HG03175 (cell line): ENCODE measurements at regions not wholly inside any gene's neighbourhood (a gene's known extent, or its start where the extent isn't known, plus 50 kb on each side); places are given as distances from the start of the nearest gene placed in this dataset.

Source experiments
- ATAC-seq: cut with Tn5 transposase; IDR thresholded peaks from one replicate; pipeline ENCODE4 v1.9.1; 2021; ENCODE audit warnings: mild to moderate bottlenecking, moderate library complexity; ENCODE audit not compliant: unreplicated experiment

DNA sequence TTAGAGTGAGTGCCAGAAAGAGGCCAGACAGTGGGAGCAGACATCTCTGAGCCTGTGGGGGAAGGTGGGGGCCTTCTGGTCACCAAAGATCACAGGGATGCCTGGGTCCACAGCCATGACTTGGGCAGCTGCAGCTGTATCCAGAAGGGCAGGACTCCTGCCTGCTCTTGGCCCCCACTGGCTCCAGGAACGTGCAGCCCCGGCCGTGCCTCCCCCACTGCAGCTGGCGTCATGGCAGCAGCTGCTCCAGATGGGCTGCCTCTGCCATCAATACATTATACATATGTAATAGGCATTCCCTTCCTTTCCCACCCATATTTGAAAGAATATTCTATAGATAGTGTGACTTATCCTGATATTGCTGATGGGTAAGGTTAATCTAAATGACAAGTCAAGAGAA, 195.5 kb upstream of the SNX19 start:
- no peak for ATAC-seq

DNA sequence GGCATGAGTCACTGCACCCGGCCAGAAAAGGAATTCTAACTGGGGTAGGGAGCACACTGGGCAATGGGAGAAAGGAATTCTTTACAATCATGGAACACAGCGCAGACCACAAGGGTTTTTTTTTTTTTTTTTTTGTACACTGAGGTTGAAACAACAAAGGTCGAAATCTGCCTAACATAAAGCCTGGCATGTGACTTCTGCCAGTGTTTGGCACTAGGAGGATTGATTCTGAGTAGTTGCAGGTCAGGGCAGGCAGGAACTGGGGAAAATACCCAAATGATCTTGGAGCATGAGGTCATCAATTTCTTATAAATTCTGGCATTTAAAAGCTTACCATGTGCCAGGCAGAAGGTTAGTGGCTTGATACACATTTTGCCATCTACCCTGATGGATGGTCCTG, 202.0 kb upstream of the SNX19 start:
- ATAC-seq = no peak

DNA sequence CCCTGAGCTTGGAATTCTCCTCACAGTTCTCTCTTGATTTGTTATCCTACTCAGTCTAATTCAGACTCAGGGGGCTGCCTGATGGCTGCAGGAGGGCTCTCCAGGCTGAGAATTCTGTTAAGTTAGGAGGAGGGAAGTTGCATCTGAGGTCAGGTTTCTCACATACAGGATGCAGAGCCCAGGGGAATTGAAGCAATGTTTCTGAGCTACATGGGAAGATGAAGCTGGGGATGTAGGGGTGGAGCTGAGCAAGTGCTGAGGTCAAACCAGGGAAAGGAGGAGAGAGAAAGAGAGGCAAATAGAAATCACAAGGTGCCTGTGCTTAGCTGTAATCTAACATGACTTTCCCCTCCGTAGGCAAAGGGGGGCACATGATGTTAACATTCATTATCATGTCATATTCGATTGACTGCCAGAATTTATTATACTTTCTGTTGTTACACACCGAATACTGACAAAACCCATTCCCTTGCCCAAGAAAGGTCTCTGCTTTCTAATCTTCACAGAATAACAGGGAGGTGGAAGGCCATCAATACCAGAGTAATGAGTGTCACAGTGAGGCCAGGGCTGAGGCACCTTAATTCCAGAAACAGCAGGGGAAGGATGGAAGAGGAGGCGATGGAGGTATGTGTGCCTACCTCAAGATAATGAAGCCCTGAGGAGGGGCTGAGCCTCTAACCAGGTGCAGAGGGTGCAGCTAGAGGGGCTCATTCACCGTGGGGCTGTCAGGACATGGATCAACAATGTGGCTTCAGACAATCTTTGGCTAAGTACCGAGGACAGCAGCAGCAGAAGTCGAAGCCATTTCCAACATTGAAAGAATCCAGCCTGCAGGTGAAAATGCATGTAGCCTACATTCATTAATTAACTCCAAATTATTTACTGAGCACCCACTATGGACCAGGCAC, 205.4 kb upstream of the SNX19 start:
- no peak for ATAC-seq

DNA sequence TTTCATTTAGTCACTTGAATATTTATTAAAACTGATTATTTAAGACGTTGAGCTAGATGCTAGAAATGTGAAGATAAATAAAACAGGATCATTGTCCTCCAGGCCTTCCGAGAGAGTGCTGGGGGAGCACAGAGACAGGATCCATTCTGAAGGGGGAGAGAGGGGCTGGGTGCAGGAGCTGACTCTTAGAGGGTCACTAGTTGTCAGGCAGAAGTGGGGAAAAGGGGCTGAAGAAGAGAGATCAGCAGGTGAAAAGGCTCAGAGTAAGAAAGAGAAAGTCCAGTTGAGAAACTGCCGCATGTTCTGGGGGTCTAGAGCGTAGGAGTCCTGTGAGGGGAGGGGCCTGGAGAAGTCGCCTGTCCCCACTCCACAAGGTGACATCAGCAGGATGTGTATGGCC, 206.2 kb upstream of the SNX19 start:
- no peak for ATAC-seq

DNA sequence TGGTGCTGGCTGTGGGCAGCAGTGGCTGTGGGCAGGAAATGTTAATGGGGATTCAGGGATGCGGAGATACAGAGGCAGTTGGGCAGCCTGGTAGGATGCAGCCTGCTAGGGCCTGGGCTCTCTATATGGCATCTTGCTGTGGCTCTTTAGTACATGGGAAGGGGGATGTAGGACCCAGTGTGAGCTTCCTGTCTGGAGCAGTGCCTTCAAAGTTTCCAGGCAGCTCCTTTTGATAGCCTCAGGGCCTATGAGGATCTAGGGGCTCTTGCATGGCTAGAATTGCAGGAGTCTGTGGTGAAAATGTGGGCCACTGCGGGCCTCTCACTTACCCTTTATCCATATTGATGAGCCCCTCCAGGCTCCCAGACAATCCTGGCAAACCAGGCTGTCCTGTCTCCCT, 213.2 kb upstream of the SNX19 start:
- ATAC-seq = no peak

DNA sequence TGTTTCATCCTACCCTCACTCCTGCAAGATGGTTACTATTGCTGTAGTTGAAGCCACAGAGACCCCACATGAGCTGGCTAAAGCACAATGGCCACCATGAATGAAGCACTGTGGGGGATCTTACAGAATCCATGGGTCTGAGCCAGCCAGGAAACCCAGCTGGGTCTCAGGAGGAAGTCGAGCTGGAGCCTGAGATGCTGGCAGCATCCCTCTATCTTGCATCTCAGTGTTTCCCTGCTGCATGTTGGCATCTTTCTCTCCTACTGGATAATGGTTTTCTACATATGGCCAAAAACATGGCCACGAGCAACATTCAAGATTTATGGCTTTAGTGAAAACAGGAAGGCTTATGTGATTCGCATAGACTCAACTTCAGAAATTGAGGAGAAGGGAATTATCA, 219.3 kb upstream of the SNX19 start:
- no peak for ATAC-seq

DNA sequence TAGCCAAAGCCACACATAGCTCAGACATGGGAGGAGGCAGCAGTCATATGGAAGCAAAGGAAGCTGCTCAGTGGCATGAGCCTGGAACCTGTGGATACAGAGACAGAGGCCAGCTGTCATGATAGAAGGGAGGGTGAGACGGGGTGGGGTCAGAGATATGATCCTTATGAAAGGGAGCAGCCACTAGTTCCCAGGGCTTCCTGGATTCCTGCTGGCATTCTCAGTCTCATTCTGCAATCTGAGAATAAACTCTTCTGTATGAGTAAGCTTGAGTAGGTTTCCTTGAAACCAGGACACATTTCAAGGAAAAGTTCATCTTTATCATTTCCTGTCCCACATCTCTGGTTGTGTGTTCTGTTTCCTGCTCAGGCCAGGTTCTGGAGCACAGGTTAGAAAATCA, 220.2 kb upstream of the SNX19 start:
- ATAC-seq = no peak

DNA sequence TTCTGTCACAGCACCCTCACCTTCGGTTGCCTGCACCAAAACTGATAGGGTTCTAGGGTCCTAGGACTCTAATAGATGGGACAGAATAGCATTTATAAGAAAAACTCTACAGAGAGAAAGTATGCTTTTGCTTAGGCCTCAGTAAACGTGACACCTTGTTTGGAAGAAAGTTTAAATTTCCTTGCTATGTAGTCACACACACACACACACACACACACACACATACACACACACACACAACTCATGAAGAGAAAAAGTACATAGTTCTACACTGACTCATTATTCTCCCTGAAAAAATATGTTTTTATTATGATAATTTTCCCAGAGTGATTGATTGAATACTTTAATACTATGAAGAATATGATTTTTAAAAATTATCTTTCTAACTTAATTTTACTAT, 220.8 kb upstream of the SNX19 start:
- no peak for ATAC-seq

DNA sequence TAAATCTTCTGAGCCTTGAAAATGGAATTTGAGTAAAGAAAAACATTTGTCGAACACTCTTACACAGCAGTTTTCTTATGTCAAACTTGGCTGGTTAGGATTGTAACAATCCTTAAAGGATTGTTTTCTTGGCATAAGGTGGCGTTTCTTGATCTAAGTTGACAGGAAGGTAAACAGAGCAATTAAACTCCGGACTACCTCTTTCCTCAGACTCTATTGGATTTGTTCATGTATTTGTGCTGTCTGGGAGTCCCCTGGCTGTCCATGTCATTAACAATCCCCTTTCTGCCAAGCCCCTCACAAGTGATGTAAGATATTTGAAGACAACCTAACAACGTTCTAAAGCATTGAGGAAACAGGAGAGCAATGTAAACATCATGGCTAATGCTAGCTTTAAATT, 222.5 kb upstream of the SNX19 start:
- no peak for ATAC-seq

DNA sequence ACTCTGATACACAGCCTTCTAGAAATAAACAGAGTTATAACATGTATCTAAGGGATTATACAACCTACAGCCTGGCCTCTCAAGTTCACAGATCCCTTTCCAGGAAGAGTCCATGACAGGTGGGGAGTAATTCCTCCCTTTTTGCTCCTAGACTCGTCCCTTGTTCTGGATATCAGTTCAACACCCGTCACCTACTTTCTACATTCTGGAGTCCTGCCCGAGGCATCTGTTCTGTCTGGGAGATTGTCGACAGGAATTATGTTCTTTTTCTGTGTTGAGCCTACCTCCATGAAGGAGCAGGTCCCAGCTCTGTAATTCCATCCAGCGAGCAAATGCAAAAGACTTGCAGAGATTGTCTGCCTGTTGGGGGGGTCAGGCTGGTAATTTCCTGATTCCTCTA, 224.6 kb upstream of the NTM start:
- ATAC-seq = no peak

DNA sequence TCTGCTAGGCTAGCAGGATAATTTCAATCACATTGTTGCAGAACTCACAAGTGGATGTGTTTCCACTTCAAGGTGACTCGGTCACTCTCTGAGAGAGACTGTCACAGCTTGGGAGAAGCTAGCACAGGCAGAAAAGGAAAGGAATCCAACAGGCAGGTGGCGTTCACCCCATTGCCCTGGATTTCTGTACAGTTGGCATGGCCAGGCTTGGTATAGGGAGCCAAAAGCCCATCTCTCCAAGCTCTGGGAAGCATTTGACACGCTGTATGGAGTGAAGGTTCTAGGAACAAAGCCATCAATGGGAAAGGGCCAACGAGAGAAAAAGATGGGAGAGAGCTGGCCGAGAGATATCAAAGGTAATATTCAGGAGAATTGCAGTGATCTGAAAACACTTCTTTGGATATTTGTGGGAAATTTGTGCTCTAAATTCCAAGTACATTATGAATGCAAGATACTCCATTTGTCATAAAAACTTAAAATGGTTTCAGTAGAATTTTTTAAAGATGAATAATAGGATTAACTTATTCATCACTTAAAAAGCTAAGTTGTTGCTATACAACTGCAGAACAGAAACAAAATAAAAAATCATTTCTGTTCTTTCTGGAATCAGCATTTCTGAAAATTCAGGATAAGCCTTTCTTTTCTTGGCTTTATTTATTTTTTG, 223.5 kb upstream of the NTM start:
- no peak for ATAC-seq

DNA sequence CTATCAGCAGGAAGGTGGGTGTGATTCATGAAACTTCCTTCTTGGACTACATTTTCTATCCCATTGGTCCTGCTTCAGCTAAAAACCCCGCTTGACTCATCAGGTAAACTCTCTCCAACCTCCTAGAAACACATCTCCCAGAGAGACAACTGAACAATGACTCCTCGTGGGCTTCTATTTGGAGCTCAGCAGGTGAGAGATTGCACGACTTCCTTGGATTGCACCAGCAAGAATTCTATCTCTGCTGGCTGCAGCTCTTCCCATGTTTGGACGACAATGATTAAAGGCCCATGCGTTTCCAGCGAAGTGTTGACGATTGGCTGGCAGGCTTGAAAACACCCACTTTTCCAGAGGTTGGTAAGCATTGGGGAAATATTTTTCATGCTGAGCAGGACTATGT, 216.1 kb upstream of the NTM start:
- ATAC-seq = no peak

DNA sequence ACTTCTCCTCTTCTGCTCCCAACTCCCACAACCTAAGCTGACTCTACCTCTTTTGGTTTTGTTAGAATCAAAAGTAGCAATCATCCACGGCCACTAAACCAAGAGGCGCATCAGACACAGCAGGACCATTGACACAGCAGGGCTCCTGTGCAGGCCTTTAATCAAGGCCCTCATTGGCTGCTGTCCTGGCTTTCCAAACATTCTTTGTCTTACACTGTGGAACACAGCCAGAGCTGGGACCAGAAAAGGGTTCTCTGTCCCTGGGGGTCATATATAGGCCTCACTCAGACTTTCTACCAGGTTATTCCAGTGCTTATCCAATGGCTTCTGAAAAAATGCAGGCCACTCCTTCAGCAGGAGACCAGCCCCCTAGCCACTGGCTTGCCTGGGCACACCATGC, 212.7 kb upstream of the NTM start:
- ATAC-seq = no peak

DNA sequence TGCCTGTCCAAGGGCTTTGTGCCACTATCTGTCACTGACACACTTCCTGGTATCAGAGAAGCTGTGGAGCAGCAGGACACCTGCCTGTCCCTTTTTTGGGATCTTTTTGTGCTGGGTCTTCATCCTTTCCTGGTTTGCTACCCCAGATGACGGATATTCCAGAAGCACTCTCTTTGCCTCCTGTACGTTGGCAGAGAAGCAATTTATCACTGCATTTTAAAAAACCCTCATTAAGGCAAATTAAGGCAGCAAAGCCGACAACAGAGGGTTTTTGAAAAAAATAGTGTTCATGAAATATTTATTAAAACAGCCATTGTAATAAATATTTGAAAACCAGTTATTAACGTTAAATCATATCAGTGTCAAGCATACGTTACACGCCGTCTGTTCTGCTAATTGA, 209.6 kb upstream of the NTM start:
- ATAC-seq = no peak

DNA sequence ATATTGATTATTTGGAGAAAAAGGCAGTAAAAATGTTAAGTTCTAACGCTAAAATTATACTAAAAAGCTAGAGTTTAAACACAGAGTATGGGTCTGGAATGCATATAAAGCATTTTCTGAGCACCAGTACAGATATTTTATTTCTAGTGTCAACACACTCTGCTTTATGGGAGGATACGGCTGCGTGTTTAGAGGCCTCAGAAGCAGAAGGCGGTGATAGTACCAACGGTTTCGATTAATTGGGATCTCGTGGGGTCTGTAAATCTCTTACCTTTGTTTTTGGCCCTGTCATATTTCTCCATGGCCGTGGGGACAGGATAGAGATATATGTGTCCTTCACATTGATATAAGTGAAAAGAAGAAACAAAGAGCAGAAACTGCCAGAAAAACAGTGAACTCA, 206.8 kb upstream of the NTM start:
- no peak for ATAC-seq

DNA sequence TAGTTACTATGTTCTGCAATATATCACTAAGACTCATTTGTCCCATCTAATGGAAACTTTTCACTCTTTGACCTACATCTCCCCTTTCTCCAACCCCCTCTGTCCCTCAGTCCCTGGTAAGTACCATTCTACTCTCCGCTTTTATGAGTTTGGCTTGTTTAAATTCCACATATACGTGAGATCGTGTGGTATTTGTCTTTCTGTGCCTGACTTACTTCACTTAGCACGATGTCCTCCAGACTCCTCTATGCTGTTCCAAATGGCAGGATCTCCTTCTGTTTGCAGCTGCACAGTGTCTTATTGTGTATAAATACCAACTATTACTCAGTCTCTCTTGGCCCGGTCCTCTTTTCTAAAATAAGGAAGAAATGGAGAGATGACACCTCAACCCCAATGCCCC, 205.4 kb upstream of the NTM start:
- ATAC-seq = no peak

DNA sequence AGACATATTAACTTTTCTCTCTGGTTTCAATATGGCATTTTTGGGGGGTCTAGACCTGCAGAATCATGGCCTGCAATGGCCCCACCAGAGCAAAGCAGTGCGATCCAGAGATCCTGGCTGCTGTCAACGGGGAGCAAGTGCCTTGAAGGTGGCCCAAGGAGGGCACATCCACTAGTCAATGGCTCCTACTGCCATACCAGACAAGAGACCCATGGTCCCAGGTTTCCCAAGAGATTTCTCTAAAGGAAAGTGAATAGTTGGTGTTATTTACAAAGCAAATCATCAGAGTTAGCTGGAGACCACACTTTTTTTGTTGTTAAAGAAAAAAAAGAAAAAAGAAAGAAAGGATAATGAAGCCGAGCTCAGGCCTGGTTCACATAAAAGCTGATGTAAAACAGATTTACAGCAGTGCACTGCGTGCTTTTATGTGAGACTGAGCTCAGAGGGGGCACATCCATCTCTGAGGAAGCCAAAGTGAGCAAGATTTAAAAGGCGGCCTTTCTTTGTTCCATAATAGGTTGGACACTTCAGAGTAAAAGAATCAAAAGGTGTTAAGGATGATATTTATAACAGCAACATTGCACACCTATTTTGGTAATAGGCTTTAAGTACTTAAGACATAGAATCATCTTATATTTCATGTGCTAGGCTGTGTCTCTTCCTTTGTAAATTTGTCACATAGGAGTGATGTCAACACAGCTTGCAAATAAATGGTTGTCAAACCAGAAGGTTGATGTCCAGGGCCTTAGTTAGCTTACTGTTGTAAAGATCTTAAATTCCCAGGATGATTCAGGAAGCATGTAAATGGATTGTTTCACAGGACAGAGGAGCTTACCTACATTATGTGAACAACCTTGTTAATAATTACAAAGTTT, 201.3 kb upstream of the NTM start:
- no peak for ATAC-seq

DNA sequence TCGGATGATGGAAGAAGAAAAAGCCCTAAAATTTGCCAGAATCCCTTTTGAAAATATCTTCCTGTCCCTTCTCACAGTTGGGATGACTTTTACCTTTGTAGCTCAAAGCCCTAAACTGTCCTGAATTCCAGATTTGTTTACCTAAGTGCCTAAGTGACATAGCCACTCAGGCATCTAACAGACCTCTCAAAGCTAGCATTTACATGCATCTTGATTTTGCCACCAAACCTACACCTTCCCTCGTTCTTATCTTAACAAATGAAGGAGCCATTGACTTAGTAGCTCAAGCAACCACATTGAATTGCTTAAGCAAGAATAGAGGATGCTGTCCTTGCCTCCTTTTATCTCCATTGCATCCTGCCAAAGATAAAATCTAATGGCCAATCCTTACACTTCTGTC, 198.4 kb upstream of the NTM start:
- ATAC-seq = no peak

DNA sequence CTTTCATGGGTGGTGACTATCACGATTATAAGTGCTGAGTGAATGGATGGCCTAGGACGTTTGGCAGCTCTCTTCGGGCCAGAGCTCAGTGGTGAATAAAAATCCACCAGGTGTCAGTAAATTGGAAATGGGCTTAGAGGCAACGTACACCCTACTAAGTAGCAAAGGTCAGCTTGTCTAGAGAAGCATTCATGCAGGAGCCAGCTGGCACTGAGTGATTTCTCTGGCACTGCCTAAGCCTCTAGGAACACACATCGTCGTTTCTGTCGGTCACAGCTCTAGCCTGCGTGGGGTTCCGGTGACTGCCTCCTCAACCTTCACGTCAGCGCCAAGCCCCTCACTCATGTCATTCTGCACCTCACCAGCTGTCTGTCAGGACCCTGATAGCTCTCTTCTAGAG, 192.4 kb upstream of the NTM start:
- no peak for ATAC-seq

DNA sequence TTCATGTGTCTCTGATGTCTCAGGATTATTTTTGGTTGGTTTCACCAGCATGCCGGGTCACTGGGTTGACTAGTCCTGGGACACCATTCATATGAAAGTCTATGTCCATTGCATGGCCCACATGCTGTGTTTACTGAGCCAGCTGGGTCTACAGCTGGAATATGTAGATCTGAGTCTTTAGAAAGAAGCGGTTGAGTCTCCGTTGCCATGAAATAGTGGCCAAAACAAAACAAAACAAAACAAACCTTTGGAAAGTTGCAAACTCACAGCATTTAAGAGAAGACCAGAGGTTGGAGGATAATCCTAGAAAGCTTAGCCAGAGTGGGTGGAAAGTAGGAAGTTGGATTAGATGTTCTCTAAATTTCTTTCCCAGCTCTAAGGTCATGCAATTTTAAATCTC, 191.8 kb upstream of the NTM start:
- ATAC-seq = no peak

DNA sequence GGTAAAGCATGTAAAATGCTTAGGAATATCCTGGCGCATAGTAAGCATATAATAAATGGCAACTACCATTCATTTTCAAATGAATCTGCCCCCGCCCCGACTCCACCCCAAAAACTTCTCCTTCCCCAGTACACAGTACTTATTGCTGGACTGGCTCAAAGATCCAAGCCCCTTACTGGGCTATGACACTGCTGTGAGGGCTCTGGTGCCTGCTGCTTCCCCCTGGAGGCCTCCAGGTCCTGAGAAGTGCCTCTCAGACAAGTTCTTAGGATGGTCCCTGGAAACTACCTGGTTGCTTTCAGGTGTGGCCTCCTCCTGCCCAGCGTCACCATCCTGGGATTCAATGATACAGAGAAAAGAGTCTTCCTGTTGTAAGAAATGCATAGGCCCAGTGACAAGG, 190.6 kb upstream of the NTM start:
- ATAC-seq = no peak

DNA sequence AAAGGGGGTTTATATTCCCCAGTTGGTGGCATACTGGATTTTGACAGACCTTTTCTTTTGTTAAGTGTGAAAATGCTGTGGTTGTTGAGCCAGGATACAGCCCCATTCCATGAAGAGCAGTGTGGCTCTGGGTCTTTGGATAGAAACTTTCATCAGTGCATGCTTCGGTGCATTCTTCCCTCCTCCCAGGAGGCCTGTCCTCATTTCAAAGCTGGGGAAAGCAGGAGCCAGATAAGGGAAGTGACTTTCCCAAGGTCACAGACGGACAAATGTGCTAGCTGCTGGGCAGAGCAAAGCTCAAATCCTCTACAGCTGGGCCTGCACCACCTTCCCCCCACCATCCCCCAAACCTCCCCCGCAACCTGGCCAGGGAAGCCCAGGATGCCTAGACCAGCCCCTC, 184.5 kb upstream of the NTM start:
- ATAC-seq = no peak
